ENCODE measurements at regions not wholly inside any gene's neighbourhood (a gene's known extent, or its start where the extent isn't known, plus 50 kb on each side); places are given as distances from the start of the nearest gene placed in this dataset.

- H3K4me3 ChIP-seq (ENCODE audit: control insufficient read depth, low read depth, low read length) = peak overlapping the region; percentile 32
- TF ChIP-seq CTCF (conservative IDR thresholded peaks at IDR 0.05; ENCODE audit: control insufficient read depth, insufficient read depth, low read depth, low read length) = no peak
- peak; percentile 76 for DNase-seq (ENCODE audit: low read depth)
These were observed 77.8 kb upstream of the TACR1 start for GRCh38 chr2:75277111-75277510.

GRCh38 chr2:75276093-75277029 lies 77.0 kb upstream of the TACR1 start:
- peak overlapping the region; percentile 32 for H3K4me3 ChIP-seq (ENCODE audit: control insufficient read depth, low read depth, low read length)
- DNase-seq (ENCODE audit: low read depth) = peak; percentile 81
- TF ChIP-seq CTCF (conservative IDR thresholded peaks at IDR 0.05; ENCODE audit: control insufficient read depth, insufficient read depth, low read depth, low read length) = no peak

- H3K4me3 ChIP-seq (ENCODE audit: control insufficient read depth, low read depth, low read length) = no peak overlapping the region
- no peak for TF ChIP-seq CTCF (conservative IDR thresholded peaks at IDR 0.05; ENCODE audit: control insufficient read depth, insufficient read depth, low read depth, low read length)
- DNase-seq (ENCODE audit: low read depth) = no peak
These were observed 75.6 kb upstream of the TACR1 start for GRCh38 chr2:75274936-75275335.

GRCh38 chr2:75268112-75268511 lies 68.8 kb upstream of the TACR1 start:
- H3K4me3 ChIP-seq (ENCODE audit: control insufficient read depth, low read depth, low read length) = no peak overlapping the region
- no peak for DNase-seq (ENCODE audit: low read depth)
- TF ChIP-seq CTCF (conservative IDR thresholded peaks at IDR 0.05; ENCODE audit: control insufficient read depth, insufficient read depth, low read depth, low read length) = no peak

- no peak for TF ChIP-seq CTCF (conservative IDR thresholded peaks at IDR 0.05; ENCODE audit: control insufficient read depth, insufficient read depth, low read depth, low read length)
- no peak overlapping the region for H3K4me3 ChIP-seq (ENCODE audit: control insufficient read depth, low read depth, low read length)
- no peak for DNase-seq (ENCODE audit: low read depth)
These were observed 62.6 kb upstream of the TACR1 start for GRCh38 chr2:75261923-75262322.

- DNase-seq (ENCODE audit: low read depth) = no peak
- TF ChIP-seq CTCF (conservative IDR thresholded peaks at IDR 0.05; ENCODE audit: control insufficient read depth, insufficient read depth, low read depth, low read length) = no peak
- H3K4me3 ChIP-seq (ENCODE audit: control insufficient read depth, low read depth, low read length) = no peak overlapping the region
These were observed 61.6 kb upstream of the TACR1 start for GRCh38 chr2:75260946-75261345.
